GM19395 (cell line): ENCODE measurements at regions not wholly inside any gene's neighbourhood (a gene's known extent, or its start where the extent isn't known, plus 50 kb on each side); places are given as distances from the start of the nearest gene placed in this dataset.
"Not testable (repeated sequence)": the region's sequence is repeated elsewhere in the genome, so short reads cannot be mapped to it uniquely, and the experiment has no call there.

Experiments
- ATAC-seq: cut with Tn5 transposase; IDR thresholded peaks from one replicate; pipeline ENCODE4 v1.9.1; 2021; ENCODE audit warnings: mild to moderate bottlenecking, moderate library complexity; ENCODE audit not compliant: unreplicated experiment

GRCh38 chr1:60571811-60572210 lies 498.2 kb upstream of the C1orf87 start:
- ATAC-seq = no peak

GRCh38 chr1:60569189-60569588 lies 495.6 kb upstream of the C1orf87 start:
- ATAC-seq = no peak

- no peak for ATAC-seq
Observed at GRCh38 chr1:60567256-60567655, 493.7 kb upstream of the C1orf87 start.

GRCh38 chr1:60564916-60565750 lies 491.6 kb upstream of the C1orf87 start:
- no peak for ATAC-seq

- ATAC-seq = no peak
Observed at GRCh38 chr1:60563777-60564535, 490.4 kb upstream of the C1orf87 start.

GRCh38 chr1:60562740-60563139 lies 489.2 kb upstream of the C1orf87 start:
- ATAC-seq = no peak

- no peak for ATAC-seq
Observed at GRCh38 chr1:60560701-60561100, 487.1 kb upstream of the C1orf87 start.

GRCh38 chr1:60558236-60558635 lies 484.7 kb upstream of the C1orf87 start:
- ATAC-seq = no peak

- ATAC-seq = no peak
Observed at GRCh38 chr1:60553730-60554129, 480.2 kb upstream of the C1orf87 start.

GRCh38 chr1:60547821-60548220 lies 474.3 kb upstream of the C1orf87 start:
- ATAC-seq = no peak

- no peak for ATAC-seq
Observed at GRCh38 chr1:60541831-60542532, 468.4 kb upstream of the C1orf87 start.

GRCh38 chr1:60540141-60540540 lies 466.6 kb upstream of the C1orf87 start:
- ATAC-seq = no peak

- no peak for ATAC-seq
Observed at GRCh38 chr1:60535713-60536112, 462.1 kb upstream of the C1orf87 start.

GRCh38 chr1:60527567-60527966 lies 454.0 kb upstream of the C1orf87 start:
- ATAC-seq = no peak

- ATAC-seq = no peak
Observed at GRCh38 chr1:60516996-60517395, 443.4 kb upstream of the C1orf87 start.

- ATAC-seq = no peak
Observed at GRCh38 chr1:60510162-60510561, 436.6 kb upstream of the C1orf87 start.

- ATAC-seq = no peak
Observed at GRCh38 chr1:60504206-60504840, 430.8 kb upstream of the C1orf87 start.

- ATAC-seq = no peak
Observed at GRCh38 chr1:60503266-60503925, 429.8 kb upstream of the C1orf87 start.

- ATAC-seq = no peak
Observed at GRCh38 chr1:60502506-60502905, 428.9 kb upstream of the C1orf87 start.

- ATAC-seq = not testable (repeated sequence)
Observed at GRCh38 chr1:60489916-60490480, 416.4 kb upstream of the C1orf87 start.
